GM21447 (cell line): ENCODE measurements at regions not wholly inside any gene's neighbourhood (a gene's known extent, or its start where the extent isn't known, plus 50 kb on each side); places are given as distances from the start of the nearest gene placed in this dataset.

Experiments
- ATAC-seq: cut with Tn5 transposase; IDR thresholded peaks from one replicate; pipeline ENCODE4 v1.9.1; 2021; ENCODE audit not compliant: unreplicated experiment

DNA sequence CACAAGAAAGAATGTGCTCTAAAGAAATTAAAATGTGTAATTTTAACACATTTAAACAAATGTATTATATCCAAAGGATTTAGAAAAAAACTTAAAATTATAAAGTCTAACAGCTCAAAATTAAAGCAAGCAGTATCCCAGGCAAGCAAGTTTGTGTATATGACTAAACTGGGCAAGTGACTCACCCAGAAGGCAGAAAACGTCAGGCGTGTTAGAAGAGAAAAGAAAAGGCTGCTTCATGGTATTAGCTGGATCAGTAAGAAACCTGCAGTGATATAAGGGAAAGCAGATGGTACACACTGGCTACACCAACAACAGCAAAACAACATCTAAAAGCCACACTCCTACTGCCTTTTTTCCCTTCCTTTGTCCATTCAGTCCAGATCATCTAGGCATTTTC lies 250.6 kb upstream of the NDST3 start:
- no peak for ATAC-seq

DNA sequence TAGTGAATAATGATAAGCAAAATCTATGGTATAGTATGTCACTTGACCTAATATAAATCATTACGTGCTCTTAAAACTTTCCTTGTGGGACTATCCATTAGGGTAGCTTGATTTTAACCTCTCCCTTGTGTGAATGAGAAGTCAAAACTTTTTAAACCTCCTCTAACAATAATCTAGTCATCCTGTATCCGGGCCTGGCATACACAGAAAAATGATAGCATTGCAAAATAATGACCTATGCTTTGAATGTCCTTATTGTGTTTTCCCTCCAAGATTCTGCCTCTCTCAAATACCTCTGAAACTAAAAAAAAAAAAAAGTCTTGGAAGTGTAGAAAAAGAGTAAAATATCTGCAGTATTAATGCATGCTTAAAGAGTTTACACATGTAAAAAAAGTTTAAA lies 250.0 kb upstream of the NDST3 start:
- ATAC-seq = no peak

DNA sequence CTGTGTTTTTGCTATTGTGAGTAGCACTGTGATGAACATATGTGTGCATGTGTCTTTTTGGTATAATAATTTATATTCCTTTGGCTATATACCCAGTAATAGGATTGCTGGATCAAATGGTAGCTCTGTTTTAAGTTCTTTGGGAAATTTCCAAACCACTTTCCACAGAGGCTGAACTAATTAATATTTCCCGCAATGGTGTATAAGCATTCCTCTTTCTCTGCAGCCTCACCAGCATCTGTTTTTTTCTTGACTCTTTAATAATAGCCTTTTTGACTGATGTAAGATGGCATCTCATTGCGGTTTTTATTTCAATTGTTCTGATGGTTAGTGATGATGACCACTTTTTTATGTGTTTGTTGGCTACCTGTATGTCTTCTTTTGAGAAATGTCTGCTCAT lies 247.7 kb upstream of the NDST3 start:
- no peak for ATAC-seq

DNA sequence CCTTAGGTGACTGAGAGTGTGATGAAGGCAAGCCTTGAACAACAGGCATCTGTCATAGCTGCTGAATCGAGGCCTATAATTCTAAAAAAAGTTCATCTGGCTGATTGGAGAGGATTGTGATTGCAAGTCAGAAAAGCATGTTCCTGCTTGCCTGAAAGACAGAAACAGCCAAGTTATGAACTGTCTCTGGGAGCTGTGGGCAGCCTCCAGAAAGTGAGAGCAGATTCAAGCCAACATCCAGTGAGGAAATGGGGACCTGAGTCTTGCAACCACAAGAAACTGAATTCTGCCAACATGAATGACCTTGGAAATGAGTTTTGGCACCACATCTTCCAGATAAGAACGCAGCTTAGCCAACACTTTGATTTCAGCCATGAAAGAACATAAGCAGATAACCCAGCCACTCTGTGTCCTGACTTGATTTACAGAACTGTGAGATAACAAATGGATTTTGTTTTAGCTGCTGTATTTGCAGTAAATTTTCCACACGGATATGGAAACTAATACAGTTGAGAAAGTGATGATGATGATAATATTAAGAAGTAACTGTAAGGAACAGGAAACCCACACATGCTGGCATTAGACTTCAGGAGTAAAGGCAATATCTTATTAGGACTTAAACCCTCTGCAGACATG lies 240.3 kb upstream of the NDST3 start:
- no peak for ATAC-seq

DNA sequence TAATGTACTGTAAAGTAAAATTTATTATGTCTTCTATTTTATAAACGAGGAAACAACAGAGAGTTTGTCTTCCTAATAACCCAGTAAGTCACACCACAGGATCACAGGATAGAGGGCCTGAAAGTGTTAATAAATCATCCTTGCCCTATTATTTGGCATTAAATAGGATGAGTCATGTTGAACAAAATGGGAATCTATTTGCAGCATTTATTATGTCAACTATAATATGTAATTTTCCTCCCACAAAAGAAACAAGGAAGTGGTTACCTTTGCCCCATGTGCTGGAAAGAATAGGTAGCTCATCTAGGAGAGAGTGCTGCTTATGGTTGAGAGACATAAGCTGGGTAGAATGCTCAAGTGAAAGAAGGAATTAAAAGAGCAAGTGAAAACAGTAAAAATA lies 237.6 kb upstream of the NDST3 start:
- no peak for ATAC-seq

DNA sequence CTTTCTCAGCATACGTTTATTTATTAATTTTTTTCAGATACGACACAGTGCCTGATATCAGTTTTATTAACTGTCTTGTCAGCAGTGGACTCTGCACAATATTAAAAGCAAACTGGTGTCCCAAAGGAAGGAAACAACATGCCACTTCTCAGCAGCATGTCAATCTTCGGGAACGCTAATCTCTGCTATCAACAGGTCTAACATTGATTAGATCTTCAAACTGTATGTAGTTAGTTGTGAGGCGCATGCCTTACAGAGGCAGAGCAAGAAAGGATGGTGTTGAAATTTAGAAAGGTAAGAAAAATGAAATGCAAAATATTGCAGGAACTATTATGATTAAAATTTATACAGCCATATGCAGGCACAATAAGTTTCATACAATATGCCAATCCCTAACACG lies 233.7 kb upstream of the NDST3 start:
- ATAC-seq = no peak

DNA sequence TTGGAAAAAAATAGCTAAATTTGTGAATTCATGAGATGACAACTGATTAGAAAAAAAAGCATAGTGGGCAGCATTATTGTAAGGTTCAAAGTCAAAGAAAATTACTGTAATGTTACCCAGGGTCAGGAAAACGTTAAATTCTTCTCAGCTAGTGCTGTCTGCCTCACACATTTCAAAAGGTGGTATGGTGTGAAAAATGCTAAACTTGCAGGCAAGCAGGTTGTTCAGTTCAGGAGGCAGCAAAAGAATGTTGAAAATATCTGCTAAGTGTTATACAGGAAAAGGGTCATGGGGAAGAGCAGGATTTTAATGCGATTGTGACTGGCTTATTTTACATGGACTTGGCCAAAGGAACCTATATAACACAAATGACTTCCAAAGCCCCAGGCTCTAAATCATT lies 232.5 kb upstream of the NDST3 start:
- no peak for ATAC-seq

DNA sequence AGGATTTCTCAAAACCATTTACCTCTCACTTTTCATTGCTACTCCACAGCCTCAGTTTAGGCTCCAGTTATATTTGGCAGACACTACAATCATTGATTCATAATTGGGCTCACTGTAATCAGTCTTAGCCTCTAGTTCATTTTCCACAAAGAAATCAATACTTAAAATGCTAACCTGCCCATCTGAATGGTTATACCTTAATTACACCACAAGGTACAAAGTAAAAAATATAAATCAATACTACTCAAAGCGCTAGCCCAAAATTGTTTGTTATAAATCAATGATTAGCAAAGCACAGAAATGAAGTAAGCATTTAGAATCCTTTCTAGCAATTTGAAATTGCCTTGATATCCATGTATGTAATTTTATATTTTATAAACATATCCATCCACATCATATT lies 222.6 kb upstream of the NDST3 start:
- no peak for ATAC-seq

DNA sequence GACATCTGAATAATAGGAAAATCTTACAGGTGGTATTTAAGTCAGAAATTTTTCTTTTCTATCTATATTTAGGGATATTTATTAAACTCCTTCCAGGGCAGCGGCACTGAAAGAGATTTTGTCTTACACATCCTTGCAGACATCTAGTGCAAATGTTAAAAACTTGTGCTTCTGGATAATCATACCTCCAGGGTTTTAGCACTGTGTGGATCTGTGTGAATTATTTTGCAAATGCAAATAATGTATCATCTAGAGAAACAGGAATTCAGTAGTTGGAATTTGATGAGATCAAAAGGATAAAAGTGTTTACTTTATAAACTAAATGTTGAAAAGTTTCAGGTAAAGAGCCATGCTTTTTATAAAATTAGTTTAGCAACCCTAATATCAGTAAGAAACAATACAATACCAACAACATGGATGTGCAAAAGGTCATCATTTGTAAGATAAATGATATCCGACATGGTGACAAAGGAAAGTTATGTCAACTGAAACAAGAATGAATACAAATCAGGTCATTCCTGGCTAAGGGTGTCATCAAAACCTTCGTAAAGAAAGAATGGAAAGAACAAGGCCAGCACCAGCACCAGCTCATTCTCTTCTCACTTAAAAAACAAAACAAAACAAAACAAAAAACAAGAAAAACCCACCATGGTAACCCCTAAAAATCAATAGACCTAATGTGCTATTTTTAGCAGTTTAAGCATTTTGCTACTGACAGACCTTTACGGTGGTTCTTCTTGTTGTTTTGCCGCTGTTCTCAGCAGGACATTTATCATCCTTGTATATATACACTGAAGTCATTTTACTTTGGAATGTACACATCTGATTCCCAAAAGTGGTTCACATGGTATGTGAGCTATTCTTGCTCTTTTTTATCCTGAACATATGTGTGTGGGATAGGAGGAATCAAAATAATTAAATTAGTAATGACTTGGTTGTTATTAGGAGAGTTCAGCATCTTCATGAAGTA lies 219.7 kb upstream of the NDST3 start:
- ATAC-seq = no peak

DNA sequence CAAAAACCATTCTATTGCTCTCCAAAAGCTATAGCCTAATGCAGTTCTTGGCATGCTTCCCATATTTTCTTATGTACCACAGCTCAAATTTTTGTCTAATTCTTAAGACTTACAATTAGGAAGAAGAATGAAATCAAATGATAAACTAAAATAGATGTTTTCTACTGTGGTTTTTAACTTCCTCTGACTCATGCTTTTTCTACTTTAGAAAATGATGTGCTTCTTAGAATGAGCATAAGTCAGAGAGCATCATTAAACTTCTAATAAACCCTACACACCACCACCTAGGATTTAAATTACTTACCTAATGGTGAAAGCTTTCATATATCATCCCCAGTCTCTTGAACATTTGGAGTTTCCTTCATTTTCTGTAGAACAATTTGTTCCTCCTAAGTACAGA lies 217.0 kb upstream of the NDST3 start:
- ATAC-seq = no peak

DNA sequence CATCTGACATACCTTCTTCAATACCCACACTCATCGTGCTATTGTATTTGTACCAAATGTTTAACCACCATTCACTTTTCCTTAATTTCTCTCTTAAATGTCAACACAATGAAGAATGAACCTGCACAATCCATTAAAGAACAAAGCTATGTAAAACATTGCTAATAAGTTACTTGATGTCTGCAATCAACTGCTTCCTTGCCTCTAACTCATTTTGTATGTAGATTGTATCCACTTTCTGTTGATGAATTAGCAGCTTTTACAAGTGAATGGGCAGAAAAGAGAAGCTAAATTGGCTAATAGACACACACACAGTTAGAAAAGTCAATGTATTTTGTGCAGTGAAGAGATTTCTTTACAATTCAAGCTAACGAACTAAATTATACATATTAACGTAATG lies 212.5 kb upstream of the NDST3 start:
- ATAC-seq = no peak

DNA sequence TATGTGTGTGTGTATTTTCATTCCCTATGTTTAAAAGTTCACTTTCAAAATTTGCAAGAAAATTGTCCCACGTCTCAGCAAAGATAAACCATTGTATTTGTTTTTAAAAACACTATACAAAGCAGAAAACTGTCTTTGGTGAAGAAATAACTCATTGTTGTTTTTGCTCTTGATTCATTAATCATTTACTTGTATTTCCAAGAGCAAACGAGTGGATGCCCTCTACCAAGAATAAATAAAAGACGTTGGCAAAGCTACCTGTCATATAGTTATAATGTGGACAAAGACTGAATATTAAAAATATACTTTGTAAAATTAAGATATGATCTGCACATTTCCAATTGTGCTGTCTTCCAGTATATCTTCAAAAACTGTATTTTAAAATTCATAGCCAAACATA lies 210.9 kb upstream of the NDST3 start:
- no peak for ATAC-seq

DNA sequence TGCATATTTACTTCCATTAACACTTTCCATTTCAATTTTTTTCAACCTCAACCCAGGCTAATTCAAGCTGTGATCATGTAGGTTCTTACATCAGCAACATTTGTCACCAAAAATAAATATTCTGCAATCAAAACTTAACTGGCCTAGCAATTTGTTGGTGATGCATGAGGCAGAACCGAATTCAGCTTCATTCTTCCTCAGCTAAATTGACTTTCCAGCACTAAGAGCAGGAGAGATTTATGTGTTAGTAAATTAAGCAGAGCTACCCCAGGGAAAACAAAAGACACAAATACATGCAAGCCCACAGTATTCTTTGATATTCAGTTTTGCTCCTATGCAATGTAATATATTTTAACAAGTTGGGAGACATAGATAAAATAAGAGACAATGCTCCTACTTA lies 208.7 kb upstream of the NDST3 start:
- no peak for ATAC-seq

DNA sequence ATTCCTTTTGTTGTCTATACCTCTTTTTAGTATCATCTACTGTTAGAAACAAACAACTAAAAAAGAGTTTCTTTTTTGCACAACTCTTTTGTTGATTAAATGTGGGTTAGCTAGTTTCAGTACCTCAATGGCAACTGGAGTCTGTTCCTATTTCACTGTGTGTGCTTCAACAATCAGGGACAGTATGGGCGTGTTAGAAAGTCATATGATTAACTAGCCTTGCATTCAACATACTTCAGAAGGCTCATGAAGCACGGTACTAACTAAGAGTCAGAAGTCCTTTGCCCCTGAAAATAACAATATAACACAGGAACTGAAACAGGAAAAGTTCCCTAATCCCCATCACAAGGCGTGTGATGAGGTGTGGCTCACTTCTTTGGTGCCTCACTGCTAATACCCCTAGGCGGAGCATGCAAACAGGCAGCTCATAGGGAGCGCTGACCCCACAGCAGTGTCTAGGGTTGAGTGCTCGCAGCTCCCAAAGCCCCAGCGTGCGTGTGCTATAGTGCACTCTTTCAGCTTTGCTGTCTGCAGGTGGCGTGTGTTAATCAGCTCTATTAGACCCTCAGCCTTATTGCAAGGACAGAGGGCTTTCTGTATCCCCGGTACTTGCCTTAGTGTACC lies 203.1 kb upstream of the NDST3 start:
- no peak for ATAC-seq

DNA sequence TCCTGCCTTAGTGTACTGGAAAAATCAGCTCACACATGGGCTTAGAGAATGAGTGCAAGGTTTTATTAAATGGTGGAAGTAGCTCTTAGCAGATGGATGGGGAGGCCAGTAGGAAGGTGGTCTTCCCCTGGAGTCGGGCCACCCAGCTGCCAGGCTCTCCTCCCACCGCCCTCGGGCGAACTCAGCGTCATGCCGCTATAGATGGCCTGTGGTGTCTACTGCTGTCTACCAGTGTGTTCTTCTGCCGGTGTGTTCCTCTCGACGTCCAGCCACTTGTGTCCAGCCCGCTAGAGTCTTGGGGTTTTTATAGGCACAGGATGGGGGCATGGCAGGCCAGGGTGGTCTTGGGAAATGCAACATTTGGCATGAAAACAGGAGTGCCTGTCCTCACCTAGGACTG lies 198.7 kb upstream of the NDST3 start:
- no peak for ATAC-seq

DNA sequence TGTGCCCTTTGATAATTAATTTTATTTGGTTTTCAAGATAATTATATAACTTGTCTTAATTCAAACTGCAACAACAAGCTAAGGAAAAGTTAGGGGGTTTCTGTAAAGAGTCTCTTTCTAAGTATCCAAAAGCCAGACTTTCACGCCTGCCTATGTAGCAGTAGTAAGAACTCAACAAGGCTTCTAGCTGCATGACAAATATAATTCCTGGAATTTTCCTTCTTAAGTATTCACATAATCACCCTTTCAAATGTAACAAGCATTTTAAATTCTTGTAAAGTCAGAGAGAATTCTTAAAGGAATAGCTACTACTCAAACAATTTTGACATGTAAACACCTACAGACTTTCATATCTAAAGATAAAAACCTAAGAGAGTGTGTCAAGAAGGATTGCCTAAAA lies 189.7 kb upstream of the NDST3 start:
- no peak for ATAC-seq

DNA sequence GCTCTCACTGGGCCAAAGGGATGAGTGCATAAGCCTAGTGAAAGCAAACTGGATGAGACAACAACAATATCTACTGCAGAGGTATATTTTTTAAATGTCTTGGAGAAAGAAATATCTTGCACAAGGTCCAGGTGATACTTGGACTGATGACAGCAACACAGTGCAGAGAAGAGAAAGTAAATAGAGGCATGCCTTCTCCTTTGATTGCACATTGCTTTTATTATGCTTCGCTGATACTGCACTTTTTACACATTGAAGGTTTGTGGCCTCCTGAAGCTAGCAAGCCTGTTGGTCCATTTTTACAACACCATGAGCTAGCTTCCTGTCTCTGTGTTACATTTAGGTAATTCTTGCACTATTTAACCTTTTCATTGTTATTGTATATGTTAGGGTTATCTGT lies 189.0 kb upstream of the NDST3 start:
- no peak for ATAC-seq

DNA sequence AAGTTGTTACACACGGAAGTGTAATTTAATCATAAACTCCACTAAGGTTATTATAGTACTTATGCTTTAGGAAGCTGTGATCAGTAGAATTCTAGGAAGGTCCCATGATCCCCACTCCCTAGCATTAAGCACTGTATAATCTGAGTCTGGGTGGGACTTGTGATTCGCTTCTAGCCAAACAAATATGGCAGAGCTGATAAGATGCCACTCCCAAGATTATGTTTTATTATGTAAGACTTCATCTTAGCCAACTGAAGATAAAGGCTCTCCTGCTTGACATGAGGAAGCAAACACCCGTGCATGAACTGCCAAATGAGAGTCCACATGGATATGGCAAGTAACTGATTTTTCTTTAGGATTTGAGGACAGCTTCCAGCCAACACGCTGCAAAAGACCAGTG lies 186.4 kb upstream of the NDST3 start:
- no peak for ATAC-seq

DNA sequence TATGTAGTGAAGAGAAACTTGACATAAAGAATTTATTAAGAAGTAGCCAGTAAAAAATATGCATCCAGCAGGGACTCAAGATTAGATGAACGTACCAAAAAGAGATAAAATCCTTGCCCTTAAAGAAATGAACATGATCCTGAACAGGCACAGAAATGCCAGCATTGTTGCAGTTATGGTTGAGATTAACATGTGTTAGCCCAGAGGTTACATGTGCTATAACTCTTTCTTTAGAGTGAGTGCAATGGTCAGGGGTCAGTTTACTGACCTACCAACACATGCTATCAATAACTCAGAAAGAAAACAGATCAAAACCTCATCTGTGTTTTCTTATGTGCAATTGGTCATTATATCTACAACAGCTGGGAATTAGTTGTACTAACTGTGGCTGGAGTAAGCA lies 166.1 kb upstream of the NDST3 start:
- no peak for ATAC-seq

DNA sequence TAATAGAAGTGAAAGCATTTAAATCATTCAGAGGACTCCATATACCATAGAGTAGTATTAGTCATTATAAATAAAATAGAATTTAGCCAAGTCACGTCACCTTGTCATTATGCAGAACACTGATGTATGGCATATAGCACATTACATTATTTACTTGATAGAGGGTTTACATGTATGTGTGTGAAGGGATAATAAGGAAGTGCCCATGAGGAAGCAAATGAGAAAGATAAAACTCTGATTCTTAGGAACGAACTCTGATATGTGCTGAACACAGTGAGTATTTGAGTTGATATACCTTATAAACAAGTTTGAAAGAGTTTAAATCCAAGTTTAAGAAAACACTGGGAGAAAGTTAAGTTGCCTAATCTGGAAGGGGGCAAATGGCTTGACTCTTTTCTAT lies 160.5 kb upstream of the NDST3 start:
- no peak for ATAC-seq

DNA sequence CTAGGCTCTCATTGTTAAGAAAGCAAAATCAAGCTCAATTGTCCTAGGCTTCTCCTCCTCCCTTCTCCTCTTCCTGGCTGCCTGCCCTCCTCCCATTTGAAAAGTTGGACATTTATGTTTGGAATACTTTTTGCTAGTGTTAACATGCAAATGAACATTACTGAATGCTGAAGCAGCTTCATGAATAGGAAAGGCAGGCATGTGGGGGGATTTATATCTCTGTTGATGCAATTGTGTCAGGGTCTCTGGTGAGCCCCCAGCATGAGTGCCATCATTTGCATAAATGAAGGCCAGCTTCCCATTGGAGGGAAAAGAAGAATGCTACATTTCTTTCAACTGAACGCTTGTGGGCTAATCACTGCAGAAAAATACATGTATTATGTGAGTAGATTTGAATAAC lies 160.1 kb upstream of the NDST3 start:
- no peak for ATAC-seq

DNA sequence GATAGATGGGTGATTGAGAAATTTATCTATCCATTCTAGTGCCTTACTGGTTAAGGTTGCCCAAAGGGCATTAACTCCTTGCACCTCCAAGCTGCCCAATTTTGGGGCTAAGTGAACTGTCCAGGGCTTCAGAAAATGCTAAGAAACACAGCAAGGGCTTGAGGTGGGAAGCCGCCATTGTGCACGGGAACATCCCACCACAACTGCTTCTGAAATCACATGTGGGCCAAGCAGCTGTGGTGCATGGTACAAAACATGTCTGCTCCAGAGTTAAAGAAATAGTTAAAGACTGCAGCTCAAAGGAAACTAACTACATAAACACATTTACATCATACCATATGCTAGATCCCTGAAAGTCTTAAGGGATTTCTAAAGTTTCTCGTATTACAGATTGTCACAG lies 144.3 kb upstream of the NDST3 start:
- no peak for ATAC-seq
